MG63 (cell line): ENCODE measurements at regions not wholly inside any gene's neighbourhood (a gene's known extent, or its start where the extent isn't known, plus 50 kb on each side); places are given as distances from the start of the nearest gene placed in this dataset.
A peak's percentile ranks its signal among the peaks of the same experiment; 100 is the strongest.

ENCODE experiments used
- DNase-seq: peaks from one replicate; pipeline ENCODE4 v3.0.0-alpha.2; 2020
- H3K27me3 ChIP-seq: fragments of 250-450 bp; sonication (Bioruptor Pico); 2 replicates; pipeline ENCODE4 v1.5.1; 2020; ENCODE audit warnings: mild to moderate bottlenecking, moderate library complexity
- H3K36me3 ChIP-seq: fragments of 250-450 bp; sonication (Bioruptor Pico); 2 replicates; pipeline ENCODE4 v1.5.1; 2020; ENCODE audit warnings: mild to moderate bottlenecking, moderate library complexity
- H3K4me3 ChIP-seq: fragments of 250-450 bp; sonication (Bioruptor Pico); 2 replicates; pipeline ENCODE4 v1.5.1; 2020; ENCODE audit warnings: mild to moderate bottlenecking, moderate library complexity
- H3K9me3 ChIP-seq: fragments of 250-450 bp; sonication (Bioruptor Pico); 2 replicates; pipeline ENCODE4 v1.5.1; 2020; ENCODE audit warnings: mild to moderate bottlenecking, moderate library complexity

DNA sequence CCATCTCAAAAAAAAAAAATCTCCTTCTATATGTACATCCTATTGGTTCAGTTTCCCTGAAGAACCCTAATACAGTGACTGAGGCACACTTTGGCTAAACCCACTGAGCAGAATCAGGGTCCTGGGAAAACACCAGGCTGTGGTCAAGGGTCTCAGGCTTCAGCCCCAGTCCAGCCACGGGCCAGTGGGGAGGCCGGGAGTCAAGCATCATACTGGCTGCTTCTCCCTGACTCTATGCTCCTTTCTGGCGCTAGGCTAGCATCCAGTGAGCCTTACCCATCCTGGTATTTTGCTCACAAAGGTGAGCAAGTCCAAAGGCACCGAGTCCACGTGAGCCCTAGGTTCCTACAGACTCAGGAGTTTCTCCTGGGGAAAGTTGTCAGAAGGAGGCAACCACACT is 752.5 kb downstream of the BRD1 start:
- no peaks in the 10 kb centered on the region for H3K9me3 ChIP-seq
- no peaks in the 10 kb centered on the region for H3K36me3 ChIP-seq
- H3K27me3 ChIP-seq: no peaks in the 10 kb centered on the region
- DNase-seq: no peak
- H3K4me3 ChIP-seq: no peak overlapping the region

- no peaks in the 10 kb centered on the region for H3K9me3 ChIP-seq
- no peak overlapping the region for H3K4me3 ChIP-seq
- H3K36me3 ChIP-seq: no peaks in the 10 kb centered on the region
- H3K27me3 ChIP-seq: no peaks in the 10 kb centered on the region
- no peak for DNase-seq
Measured at GRCh38 chr22:49073873-49074417, 753.7 kb downstream of the BRD1 start.

DNA sequence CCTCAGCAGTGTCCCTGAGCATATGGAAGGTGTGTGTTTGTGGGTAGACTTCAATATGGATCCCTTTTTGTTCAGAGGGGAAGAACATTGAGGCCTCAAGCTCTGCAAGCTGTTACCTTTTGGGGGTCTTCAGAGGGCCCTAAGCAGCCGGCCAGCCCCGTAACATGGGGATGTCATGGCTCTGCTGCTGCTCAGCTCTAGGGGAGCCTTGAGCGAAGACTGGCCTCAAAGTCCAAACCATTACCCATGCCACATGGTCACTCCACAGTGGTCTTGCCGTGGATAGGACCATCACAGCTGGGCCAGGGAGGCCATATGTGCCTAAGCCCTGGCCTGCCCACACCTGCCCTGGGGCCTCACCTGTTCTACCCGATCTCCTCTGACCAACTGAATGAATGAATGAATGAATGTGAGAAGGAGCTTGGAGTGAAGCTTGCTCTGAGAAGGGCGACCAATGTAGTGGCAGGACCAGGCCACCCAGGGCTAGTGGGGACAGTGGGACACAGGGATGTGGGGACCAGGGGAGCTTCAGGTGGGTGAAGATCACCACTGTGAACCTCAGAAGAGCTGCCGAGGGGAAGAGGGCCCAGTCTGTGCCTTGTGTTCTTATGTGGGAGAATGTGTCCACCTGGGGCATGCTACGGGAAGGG is 754.6 kb downstream of the BRD1 start:
- Histone ChIP-seq H3K9me3 (no peaks in the 10 kb centered on the region), H3K27me3 (no peaks in the 10 kb centered on the region), H3K36me3 (no peaks in the 10 kb centered on the region), H3K4me3 (no peak overlapping the region)
- DNase-seq: no peak

DNA sequence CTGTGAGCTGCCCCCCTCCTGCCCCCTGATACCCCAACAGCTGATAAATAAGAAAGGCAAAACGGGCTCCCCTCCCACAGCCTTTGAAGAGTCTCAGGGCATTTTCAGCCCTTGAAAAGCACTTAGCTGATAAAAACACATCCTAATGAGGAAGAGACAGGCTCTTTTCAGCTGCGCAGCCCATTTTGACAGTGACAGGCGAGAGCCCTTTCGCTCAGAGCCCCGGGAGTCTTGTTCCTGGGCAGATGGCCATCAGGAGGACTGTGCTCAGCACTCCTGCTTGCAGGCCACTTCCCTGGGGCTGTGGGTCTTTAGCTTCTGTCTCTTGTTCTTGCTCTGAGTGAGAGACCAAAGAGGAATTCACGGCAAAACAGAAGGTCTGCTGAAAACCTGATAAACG is 757.2 kb downstream of the BRD1 start:
- Histone ChIP-seq H3K4me3 (no peak overlapping the region), H3K27me3 (no peaks in the 10 kb centered on the region), H3K36me3 (no peaks in the 10 kb centered on the region), H3K9me3 (no peaks in the 10 kb centered on the region)
- DNase-seq: no peak

GRCh38 chr22:49068861-49069500 is 758.7 kb downstream of the BRD1 start:
- Histone ChIP-seq H3K36me3 (no peaks in the 10 kb centered on the region), H3K4me3 (no peak overlapping the region), H3K27me3 (no peaks in the 10 kb centered on the region), H3K9me3 (no peaks in the 10 kb centered on the region)
- no peak for DNase-seq

GRCh38 chr22:49067504-49067903 is 760.2 kb downstream of the BRD1 start:
- Histone ChIP-seq H3K27me3 (no peaks in the 10 kb centered on the region), H3K9me3 (no peaks in the 10 kb centered on the region), H3K36me3 (no peaks in the 10 kb centered on the region), H3K4me3 (no peak overlapping the region)
- DNase-seq: no peak

DNA sequence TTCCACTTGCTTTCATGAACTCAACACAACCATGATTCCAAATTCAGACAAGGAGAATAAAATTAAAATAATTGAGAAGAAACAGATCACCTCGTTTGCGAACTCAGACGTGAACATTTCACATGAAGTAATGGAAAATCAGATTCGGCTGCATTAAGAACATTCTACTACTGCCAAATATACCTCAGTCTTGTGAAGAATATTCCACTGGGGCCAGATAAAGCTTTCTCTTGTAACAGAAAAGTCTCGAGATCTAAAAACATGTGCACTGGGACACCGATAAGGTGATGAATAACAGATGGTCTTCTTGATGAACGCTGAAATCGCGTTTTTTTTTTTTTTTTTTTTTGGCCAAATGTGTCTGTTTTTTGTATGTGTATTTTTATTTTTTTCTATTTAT is 761.1 kb downstream of the BRD1 start:
- DNase-seq: no peak
- H3K27me3 ChIP-seq: peaks cover 2% of the 10 kb centered on the region; the same call in 1 of the 2 replicates
- no peaks in the 10 kb centered on the region for H3K36me3 ChIP-seq
- H3K4me3 ChIP-seq: no peak overlapping the region
- H3K9me3 ChIP-seq: no peaks in the 10 kb centered on the region

DNA sequence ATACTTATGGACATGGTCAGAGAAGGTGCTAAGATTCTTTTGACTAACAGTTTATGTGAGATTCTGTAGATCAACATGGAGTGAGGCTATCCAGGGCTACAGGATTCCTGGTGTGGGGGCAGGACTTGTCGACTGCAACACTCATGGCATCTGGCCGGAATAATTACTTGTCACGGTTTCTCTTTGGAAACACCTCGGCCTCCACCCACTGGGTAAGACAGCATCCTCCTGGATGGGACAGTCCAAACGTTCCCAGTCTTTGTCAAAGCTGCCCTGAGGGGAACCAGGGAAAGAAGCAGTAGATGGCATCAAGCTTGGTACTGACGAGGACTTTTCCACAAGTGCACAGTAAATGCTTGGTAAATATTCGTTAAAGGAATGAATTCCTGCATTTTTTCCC is 762.8 kb downstream of the BRD1 start:
- no peaks in the 10 kb centered on the region for H3K36me3 ChIP-seq
- no peak overlapping the region for H3K4me3 ChIP-seq
- no peaks in the 10 kb centered on the region for H3K9me3 ChIP-seq
- H3K27me3 ChIP-seq: peaks cover 9% of the 10 kb centered on the region; the same call in 1 of the 2 replicates
- no peak for DNase-seq

- no peak for DNase-seq
- H3K36me3 ChIP-seq: no peaks in the 10 kb centered on the region
- no peaks in the 10 kb centered on the region for H3K9me3 ChIP-seq
- no peak overlapping the region for H3K4me3 ChIP-seq
- peaks cover 9% of the 10 kb centered on the region; the same call in 1 of the 2 replicates for H3K27me3 ChIP-seq
Measured at GRCh38 chr22:49063545-49063890, 764.2 kb downstream of the BRD1 start.

DNA sequence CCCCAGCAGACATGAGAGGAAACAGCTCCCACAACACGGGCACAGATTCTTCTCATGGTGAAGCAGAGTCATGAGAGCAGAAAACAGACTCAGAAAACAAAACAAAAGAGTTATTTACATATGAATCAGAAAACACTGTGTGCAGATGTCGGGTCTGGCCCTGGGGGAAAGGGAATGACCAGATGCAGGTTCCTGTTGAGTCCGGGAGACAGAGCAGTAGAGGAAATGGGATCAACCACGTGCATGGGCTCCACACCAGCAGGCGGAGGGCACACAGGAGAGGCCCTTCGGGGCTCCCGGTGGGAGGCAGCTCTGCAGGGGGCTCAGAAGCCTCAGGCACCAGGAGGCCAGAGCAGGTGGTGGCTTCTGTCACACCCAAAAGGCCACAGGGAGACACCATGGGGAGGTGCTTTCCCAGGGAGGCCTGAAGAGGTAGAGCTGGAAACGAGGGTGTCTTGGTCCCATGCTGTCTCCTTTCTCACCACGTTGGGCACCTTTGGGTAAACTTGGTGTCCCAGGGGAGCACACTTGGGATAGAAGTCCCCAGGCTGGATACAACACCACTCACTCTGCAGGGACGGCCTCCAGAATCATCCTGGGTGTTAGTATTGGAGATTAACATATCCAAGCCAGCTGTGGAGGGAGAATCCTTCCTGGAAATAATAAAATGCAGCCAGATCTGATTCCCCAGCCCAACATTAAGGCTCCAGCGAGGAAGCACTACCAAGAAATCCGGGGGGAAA is 764.7 kb downstream of the BRD1 start:
- H3K36me3 ChIP-seq: no peaks in the 10 kb centered on the region
- no peak overlapping the region for H3K4me3 ChIP-seq
- H3K27me3 ChIP-seq: peaks cover 9% of the 10 kb centered on the region; the same call in 1 of the 2 replicates
- no peaks in the 10 kb centered on the region for H3K9me3 ChIP-seq
- DNase-seq: no peak

DNA sequence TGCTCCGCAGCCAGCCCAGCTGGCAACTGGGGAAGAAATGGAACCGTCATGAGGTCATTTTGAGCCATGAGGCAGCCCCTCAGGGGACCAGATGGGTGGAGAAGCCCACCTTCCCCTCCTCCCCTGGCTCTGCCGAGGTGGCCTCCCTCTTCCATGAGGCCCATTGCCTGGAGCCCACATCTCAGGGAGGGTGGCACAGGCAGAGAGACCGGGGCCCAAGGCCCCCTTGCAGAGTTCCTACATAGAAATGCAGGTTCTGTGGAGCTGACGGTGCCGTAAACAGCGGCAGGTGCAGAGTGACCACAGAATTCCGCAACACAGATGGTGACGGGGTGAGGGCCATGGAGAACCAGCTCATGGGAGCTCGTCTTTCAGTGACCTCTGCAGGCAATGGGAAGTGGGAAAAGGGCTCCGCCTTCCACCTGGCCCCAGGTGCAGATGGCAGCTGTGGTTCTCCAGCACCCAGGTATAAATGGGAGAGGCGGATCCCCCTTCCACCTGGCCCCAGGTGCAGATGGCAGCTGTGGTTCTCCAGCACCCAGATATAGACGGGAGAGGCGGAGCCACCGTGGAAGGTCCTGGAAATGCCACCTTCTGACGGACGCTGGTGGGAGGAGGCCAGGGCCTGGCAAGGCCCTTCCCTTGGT is 765.4 kb downstream of the BRD1 start:
- DNase-seq: no peak
- H3K27me3 ChIP-seq: peaks cover 9% of the 10 kb centered on the region
- no peaks in the 10 kb centered on the region for H3K36me3 ChIP-seq
- H3K9me3 ChIP-seq: no peaks in the 10 kb centered on the region
- no peak overlapping the region for H3K4me3 ChIP-seq

DNA sequence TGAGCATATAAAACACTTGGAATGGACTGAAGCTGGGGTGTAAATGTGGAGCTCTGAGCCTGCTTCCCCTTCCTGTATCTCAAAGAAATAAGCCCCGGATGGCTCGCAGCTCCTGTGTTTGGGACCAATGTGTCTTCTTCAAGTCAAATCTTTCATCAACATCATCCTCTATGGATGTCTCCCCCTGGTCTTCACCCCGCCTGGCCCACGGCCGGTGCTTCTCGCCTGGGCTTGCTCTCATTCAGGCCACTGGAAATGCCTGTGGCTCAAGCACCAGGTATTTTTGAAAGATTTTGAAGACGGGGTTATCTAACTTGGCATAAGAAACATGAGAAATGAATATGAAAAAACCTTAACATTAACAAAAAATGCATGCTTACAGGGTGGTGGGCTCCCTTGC is 769.8 kb downstream of the BRD1 start:
- DNase-seq: no peak
- H3K9me3 ChIP-seq: no peaks in the 10 kb centered on the region
- peaks cover 9% of the 10 kb centered on the region for H3K27me3 ChIP-seq
- H3K36me3 ChIP-seq: no peaks in the 10 kb centered on the region
- no peak overlapping the region for H3K4me3 ChIP-seq

DNA sequence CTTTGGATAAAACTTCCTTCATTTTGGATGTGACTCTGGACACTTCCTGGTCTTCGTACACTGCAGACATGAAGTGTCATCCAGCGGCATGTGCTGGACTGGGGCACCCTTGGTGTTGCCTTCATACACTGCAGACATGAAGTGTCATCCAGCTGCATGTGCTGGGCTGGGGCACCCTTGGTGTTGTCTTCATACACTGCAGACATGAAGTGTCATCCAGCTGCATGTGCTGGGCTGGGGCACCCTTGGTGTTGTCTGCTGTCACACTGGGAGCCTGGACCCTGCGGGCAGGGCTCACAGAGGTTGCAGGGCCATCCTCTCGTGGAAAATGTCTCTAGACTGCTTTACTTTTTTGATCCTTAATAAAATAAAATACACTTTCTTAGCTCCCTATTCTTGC is 771.4 kb downstream of the BRD1 start:
- no peaks in the 10 kb centered on the region for H3K9me3 ChIP-seq
- no peaks in the 10 kb centered on the region for H3K36me3 ChIP-seq
- H3K27me3 ChIP-seq: peaks cover 4% of the 10 kb centered on the region
- H3K4me3 ChIP-seq: no peak overlapping the region
- no peak for DNase-seq

- no peaks in the 10 kb centered on the region for H3K36me3 ChIP-seq
- H3K9me3 ChIP-seq: no peaks in the 10 kb centered on the region
- H3K27me3 ChIP-seq: no peaks in the 10 kb centered on the region; the same call in none of the 2 replicates
- H3K4me3 ChIP-seq: no peak overlapping the region
- no peak for DNase-seq
Measured at GRCh38 chr22:49055406-49055805, 772.3 kb downstream of the BRD1 start.

- no peaks in the 10 kb centered on the region for H3K9me3 ChIP-seq
Measured at GRCh38 chr22:49053578-49053977, 774.1 kb downstream of the BRD1 start.

GRCh38 chr22:49052560-49052959 is 775.1 kb downstream of the BRD1 start:
- H3K9me3 ChIP-seq: no peaks in the 10 kb centered on the region
- DNase-seq: no peak
- no peaks in the 10 kb centered on the region; the same call in none of the 2 replicates for H3K27me3 ChIP-seq
- H3K4me3 ChIP-seq: peak overlapping the region; percentile 51
- H3K36me3 ChIP-seq: no peaks in the 10 kb centered on the region

More at GRCh38 chr22:49053578-49053977, 774.1 kb downstream of the BRD1 start:
- H3K27me3 ChIP-seq: no peaks in the 10 kb centered on the region; the same call in none of the 2 replicates
- DNase-seq: no peak
- H3K4me3 ChIP-seq: no peak overlapping the region
- H3K36me3 ChIP-seq: no peaks in the 10 kb centered on the region

DNA sequence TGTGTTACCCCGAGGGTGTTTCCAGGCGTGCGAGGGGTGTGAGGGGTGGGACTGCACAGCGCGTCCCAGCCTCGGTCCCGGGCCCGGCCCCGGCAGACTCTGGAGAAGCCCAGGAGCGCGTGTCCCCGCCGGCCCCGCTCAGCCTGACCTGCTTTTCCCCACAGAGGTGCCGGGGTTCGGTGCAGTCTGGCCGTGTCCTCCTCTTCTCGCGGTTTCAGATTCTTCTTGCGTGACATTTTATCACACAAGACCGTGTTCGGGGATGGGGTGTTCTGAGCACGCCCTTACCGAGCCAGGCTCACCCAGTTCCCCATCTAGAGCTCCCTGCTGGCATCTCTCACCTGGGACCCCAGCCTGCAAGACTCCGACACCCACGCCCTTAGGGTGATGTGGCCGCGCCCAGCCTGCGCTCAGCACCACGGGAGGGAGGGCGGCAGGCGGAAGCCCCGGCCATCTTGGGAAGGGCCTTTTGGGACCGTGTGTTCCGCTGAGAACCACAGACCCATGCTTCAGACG is 775.6 kb downstream of the BRD1 start:
- peak overlapping the region; percentile 51 for H3K4me3 ChIP-seq

More for the DNA sequence above, 775.6 kb downstream of the BRD1 start:
- Histone ChIP-seq H3K9me3 (no peaks in the 10 kb centered on the region), H3K36me3 (no peaks in the 10 kb centered on the region), H3K27me3 (no peaks in the 10 kb centered on the region; the same call in 1 of the 2 replicates)
- DNase-seq: peak; percentile 41
